SU-DHL-6 (cell line): ENCODE measurements at regions not wholly inside any gene's neighbourhood (a gene's known extent, or its start where the extent isn't known, plus 50 kb on each side); places are given as distances from the start of the nearest gene placed in this dataset.

Source experiments
- H2AFZ ChIP-seq: fragments of 200-600 bp; sonication (generic); 2 replicates; pipeline ENCODE4 v1.6.1; 2014; ENCODE audit warnings: low read depth, mild to moderate bottlenecking, moderate library complexity, mixed read lengths, antibody characterized with exemption, low read length; ENCODE audit not compliant: severe bottlenecking
- H3F3A ChIP-seq: fragments of 200-600 bp; shearing (Covaris generic); 2 replicates; pipeline ENCODE4 v1.6.0; 2016; ENCODE audit warnings: antibody characterized with exemption, mild to moderate bottlenecking; ENCODE audit not compliant: insufficient read depth
- H3K27ac ChIP-seq: fragments of 200-600 bp; sonication (generic); 2 replicates; pipeline ENCODE4 v1.5.1; 2016; ENCODE audit warnings: low read depth, mild to moderate bottlenecking, low read length, moderate library complexity, mixed read lengths
- H3K27me3 ChIP-seq: fragments of 200-600 bp; sonication (generic), shearing (Covaris generic); 2 replicates; pipeline ENCODE4 v1.6.0; 2014; ENCODE audit warnings: mild to moderate bottlenecking, low read length
- H3K36me3 ChIP-seq: fragments of 200-600 bp; sonication (generic); 2 replicates; pipeline ENCODE4 v1.6.1; 2014; ENCODE audit warnings: mild to moderate bottlenecking, low read length, mixed read lengths
- H3K4me2 ChIP-seq: fragments of 300-600, 200-600 bp; shearing (Covaris generic), sonication (generic); 2 replicates; pipeline ENCODE4 v1.6.0; 2014; ENCODE audit warnings: low read length, low read depth, mild to moderate bottlenecking; ENCODE audit not compliant: poor library complexity, severe bottlenecking
- H3K4me3 ChIP-seq: fragments of 200-600 bp; sonication (generic); 2 replicates; pipeline ENCODE4 v1.5.1; 2014; ENCODE audit warnings: antibody characterized with exemption, low read length, mild to moderate bottlenecking, mixed read lengths; ENCODE audit not compliant: insufficient read depth, poor library complexity, severe bottlenecking
- H3K79me2 ChIP-seq: fragments of 200-600 bp; sonication (generic); 2 replicates; pipeline ENCODE4 v1.6.1; 2014; ENCODE audit warnings: mild to moderate bottlenecking, low read length, moderate library complexity; ENCODE audit not compliant: insufficient read depth
- H3K9ac ChIP-seq: fragments of 200-600 bp; sonication (generic); 2 replicates; pipeline ENCODE4 v1.7.0; 2014; ENCODE audit warnings: mild to moderate bottlenecking, low read length
- H3K9me2 ChIP-seq: fragments of 200-600 bp; sonication (generic); replicated peaks from 2 replicates; pipeline ENCODE4 v1.6.1; 2014; ENCODE audit warnings: low read length; ENCODE audit not compliant: insufficient read depth
- H3K9me3 ChIP-seq: fragments of 200-600 bp; sonication (generic); 2 replicates; pipeline ENCODE4 v1.6.1; 2014; ENCODE audit warnings: low read length, mixed read lengths; ENCODE audit not compliant: insufficient read depth
- H4K20me1 ChIP-seq: fragments of 200-600 bp; sonication (generic); 2 replicates; pipeline ENCODE4 v1.6.1; 2014; ENCODE audit warnings: low read depth, mild to moderate bottlenecking, antibody characterized with exemption, low read length, moderate library complexity, mixed read lengths
- CTCF ChIP-seq: fragments of 200-600 bp; sonication (generic); IDR thresholded peaks from one replicate; pipeline ENCODE4 v1.5.1; 2017; ENCODE audit warnings: antibody characterized with exemption, mild to moderate bottlenecking, low read length, moderate library complexity; ENCODE audit not compliant: insufficient read depth, poor library complexity, severe bottlenecking
- EZH2phosphoT487 ChIP-seq: fragments of 200-600 bp; sonication (generic), shearing (Covaris generic); conservative IDR thresholded peaks from 2 replicates; pipeline ENCODE4 v1.6.1; 2018; ENCODE audit warnings: mild to moderate bottlenecking, antibody characterized with exemption, low read length, moderate library complexity, mixed read lengths

GRCh38 chr11:22473586-22473985, 135.4 kb downstream of the SLC17A6 start:
- no peak overlapping the region for H3K4me3 ChIP-seq
- TF ChIP-seq EZH2phosphoT487 (no peak), CTCF (no peak)
- H3K9me2 ChIP-seq = no peaks in the 10 kb centered on the region
- no peak overlapping the region for H3K4me2 ChIP-seq
- H3K79me2 ChIP-seq = no peaks in the 10 kb centered on the region
- no peaks in the 10 kb centered on the region for H3K36me3 ChIP-seq
- H3F3A ChIP-seq = no peaks in the 10 kb centered on the region
- H3K9me3 ChIP-seq = no peaks in the 10 kb centered on the region
- H3K27ac ChIP-seq = no peak overlapping the region
- H4K20me1 ChIP-seq = no peaks in the 10 kb centered on the region
- no peak overlapping the region for H3K9ac ChIP-seq
- no peak overlapping the region for H2AFZ ChIP-seq
- H3K27me3 ChIP-seq = no peaks in the 10 kb centered on the region

- Histone ChIP-seq H3K79me2 (no peaks in the 10 kb centered on the region), H2AFZ (no peak overlapping the region), H3F3A (no peaks in the 10 kb centered on the region), H4K20me1 (no peaks in the 10 kb centered on the region), H3K36me3 (no peaks in the 10 kb centered on the region), H3K4me2 (no peak overlapping the region), H3K27ac (no peak overlapping the region), H3K9me2 (no peaks in the 10 kb centered on the region), H3K9ac (no peak overlapping the region), H3K27me3 (no peaks in the 10 kb centered on the region), H3K9me3 (no peaks in the 10 kb centered on the region), H3K4me3 (no peak overlapping the region)
- no peak for TF ChIP-seq CTCF
- no peak for TF ChIP-seq EZH2phosphoT487
Measured at GRCh38 chr11:22472306-22472705, 134.1 kb downstream of the SLC17A6 start.

DNA sequence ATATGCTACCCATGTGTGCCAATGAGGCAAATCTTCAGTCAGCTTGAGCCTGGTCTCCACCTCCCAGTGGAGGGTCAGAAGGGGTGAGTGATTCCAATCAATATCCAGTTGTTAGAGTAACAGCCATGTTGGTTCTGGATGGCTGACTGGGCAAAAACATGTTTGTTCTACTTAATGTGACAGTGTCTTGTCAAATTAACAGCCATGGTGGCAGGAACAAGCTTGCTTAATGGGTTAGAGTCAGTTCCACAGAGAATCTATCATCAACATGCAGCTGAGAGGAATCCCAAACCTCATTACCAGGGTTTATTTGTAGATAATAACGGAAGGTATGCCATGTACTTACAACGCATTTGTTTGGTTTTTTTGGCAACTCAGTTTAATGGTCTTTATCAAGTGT, 133.2 kb downstream of the SLC17A6 start:
- no peak overlapping the region for H2AFZ ChIP-seq
- no peaks in the 10 kb centered on the region for H3F3A ChIP-seq
- H3K9ac ChIP-seq = no peak overlapping the region
- no peak for TF ChIP-seq EZH2phosphoT487
- no peak for TF ChIP-seq CTCF
- H3K36me3 ChIP-seq = no peaks in the 10 kb centered on the region
- no peak overlapping the region for H3K4me3 ChIP-seq
- no peaks in the 10 kb centered on the region for H3K79me2 ChIP-seq
- H3K9me2 ChIP-seq = no peaks in the 10 kb centered on the region
- H4K20me1 ChIP-seq = no peaks in the 10 kb centered on the region
- no peak overlapping the region for H3K4me2 ChIP-seq
- no peak overlapping the region for H3K27ac ChIP-seq
- H3K9me3 ChIP-seq = no peaks in the 10 kb centered on the region
- H3K27me3 ChIP-seq = no peaks in the 10 kb centered on the region

DNA sequence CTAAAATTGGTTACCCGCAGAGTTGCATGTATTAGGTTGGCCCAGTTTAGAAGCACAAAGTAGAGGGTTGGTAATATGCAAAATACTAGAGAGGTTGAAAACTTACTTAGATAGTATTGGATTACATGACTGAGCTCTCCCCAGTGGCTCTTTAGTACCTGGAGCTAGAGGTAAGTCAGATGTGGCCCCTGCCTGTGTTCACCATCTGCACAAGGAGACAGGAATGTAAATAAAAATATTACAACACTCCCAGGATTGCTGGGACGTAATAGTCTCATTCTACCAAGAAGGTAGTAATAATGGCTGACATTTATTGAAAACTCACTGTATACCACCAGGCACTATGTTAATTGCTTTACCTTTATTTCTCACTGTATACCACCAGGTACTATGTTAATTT, 129.6 kb downstream of the SLC17A6 start:
- H3K4me3 ChIP-seq = no peak overlapping the region
- no peaks in the 10 kb centered on the region for H3K27me3 ChIP-seq
- no peak overlapping the region for H3K4me2 ChIP-seq
- no peaks in the 10 kb centered on the region for H3K36me3 ChIP-seq
- no peaks in the 10 kb centered on the region for H4K20me1 ChIP-seq
- no peaks in the 10 kb centered on the region for H3K9me3 ChIP-seq
- H3K9me2 ChIP-seq = no peaks in the 10 kb centered on the region
- H3K27ac ChIP-seq = no peak overlapping the region
- H3K79me2 ChIP-seq = no peaks in the 10 kb centered on the region
- no peak overlapping the region for H3K9ac ChIP-seq
- H2AFZ ChIP-seq = no peak overlapping the region
- no peaks in the 10 kb centered on the region for H3F3A ChIP-seq
- TF ChIP-seq EZH2phosphoT487 = no peak
- TF ChIP-seq CTCF = no peak
